Pancreas (tissue), 10 donors: ENCODE measurements at regions not wholly inside any gene's neighbourhood (a gene's known extent, or its start where the extent isn't known, plus 50 kb on each side); places are given as distances from the start of the nearest gene placed in this dataset.

Source experiments
- ATAC-seq, 4 donors: fragments of 200-7000 bp; cut with Tn5 transposase; one replicate each; pipeline versions ENCODE4 v1.8.0 to v1.9.1; 2020; ENCODE audit warnings: mild to moderate bottlenecking in 4 of 4, moderate library complexity in 4 of 4
- DNase-seq, 6 donors: peaks; one replicate each; pipeline ENCODE4 v3.0.0-alpha.2; 2020
- FAIRE-seq: peaks from 2 replicates; lab custom pipeline; 2012; peaks lifted over from hg19 to GRCh38; lab: Jason Lieb, UNC
- H3K27ac ChIP-seq, 4 donors: fragments of 200-600 bp; sonication (generic); 1 replicate in 3 of 4; 2 replicates in 1 of 4; pipeline versions ENCODE4 v1.5.0 to v1.8.0; 2020
- H3K27me3 ChIP-seq, 4 donors: fragments of 200-600 bp; one replicate each; pipeline ENCODE4 v1.8.0; 2021
- H3K36me3 ChIP-seq, 3 donors: fragments of 200-600 bp; sonication (generic) in 1 of 3; one replicate each; pipeline versions ENCODE4 v1.5.0 to v1.8.0; 2020 to 2021
- H3K4me1 ChIP-seq, 3 donors: fragments of 200-600 bp; one replicate each; pipeline ENCODE4 v1.8.0; 2021
- H3K4me3 ChIP-seq, 4 donors: fragments of 200-600 bp; sonication (generic) in 2 of 4; one replicate each; pipeline versions ENCODE4 v1.5.0 to v1.8.0; 2020 to 2021
- H3K9me3 ChIP-seq, 4 donors: fragments of 200-600 bp; one replicate each; pipeline ENCODE4 v1.8.0; 2021
- CTCF ChIP-seq, 4 donors: fragments of 200-600 bp; sonication (generic) in 3 of 4; IDR thresholded peaks; one replicate each; pipeline versions ENCODE4 v1.5.0 to v1.8.0; 2021; ENCODE audit warnings: antibody characterized with exemption in 4 of 4
- WGBS, 2 donors: extraction: QIAGEN DNeasy Blood & Tissue Kit; methylation state at CpG; one replicate each; pipeline ENCODE4 v1.1.7; 2013; 5-methylcytosine and 5-hydroxymethylcytosine counted together
- intact Hi-C, 3 donors: fragments of 100-400 bp; cut with DNase I; formaldehyde crosslinking; loops; one replicate each; pipeline versions ENCODE4 v1.11.1 to v1.14.2; 2022
- donor health status: healthy with polysubstance abuse.
- donor health status: DM: no; HTN: no; CAD: no; lungs with moderate emphysema.
- donor health status: DM: no; HTN: no; CAD: no.
- donor health status: control.
- donor health status: control.
- donor health status: Bipolar disorder and iron deficiency.
- donor health status: DM: yes; HTN: yes; CAD: no.
- donor health status: DM: no; HTN: no; CAD: no.
- donor health status: DM: no; HTN: no; CAD: no.
- donor health status: DM: yes; HTN: yes; CAD: no.

GRCh38 chr6:98484696-98485095, 349.7 kb upstream of the POU3F2 start:
- intact Hi-C loops: no loop called here
- no peak for ATAC-seq
- no peak for DNase-seq
- H3K27me3 ChIP-seq: no peaks in the 10 kb centered on the region
- WGBS, 2 donors: 49 to 57% methylated on average over 6 of the region's 6 CpGs
- H3K4me1 ChIP-seq: no peaks in the 10 kb centered on the region
- TF ChIP-seq CTCF (IDR thresholded peaks at IDR 0.05): no peak
- no peak for FAIRE-seq
- H3K9me3 ChIP-seq: no peaks in the 10 kb centered on the region
- H3K4me3 ChIP-seq: no peak overlapping the region
- no peak overlapping the region for H3K27ac ChIP-seq
- no peaks in the 10 kb centered on the region for H3K36me3 ChIP-seq

GRCh38 chr6:98485593-98485992, 348.8 kb upstream of the POU3F2 start:
- no peaks in the 10 kb centered on the region for H3K36me3 ChIP-seq
- FAIRE-seq (no peak), DNase-seq (no peak), ATAC-seq (no peak)
- no peak overlapping the region for H3K4me3 ChIP-seq
- H3K9me3 ChIP-seq: no peaks in the 10 kb centered on the region
- intact Hi-C loops: no loop called here
- H3K27me3 ChIP-seq: peaks cover 0 to 3% (median 0%) of the 10 kb centered on the region in 4 donors
- TF ChIP-seq CTCF (IDR thresholded peaks at IDR 0.05): no peak
- H3K27ac ChIP-seq: no peak overlapping the region
- no peaks in the 10 kb centered on the region for H3K4me1 ChIP-seq

- no peak for TF ChIP-seq CTCF (IDR thresholded peaks at IDR 0.05)
- WGBS, 2 donors: 11 to 30% methylated on average over 2 of the region's 2 CpGs
- Histone ChIP-seq H3K4me3 (no peak overlapping the region), H3K4me1 (no peaks in the 10 kb centered on the region), H3K36me3 (no peaks in the 10 kb centered on the region), H3K9me3 (no peaks in the 10 kb centered on the region), H3K27me3 (peaks cover 0 to 3% (median 0%) of the 10 kb centered on the region in 4 donors), H3K27ac (no peak overlapping the region)
- ATAC-seq (no peak), DNase-seq (no peak), FAIRE-seq (no peak)
- intact Hi-C loops: no loop called here
These were observed 348.3 kb upstream of the POU3F2 start for GRCh38 chr6:98486057-98486456.

- no peak for ATAC-seq
- Histone ChIP-seq H3K4me1 (no peaks in the 10 kb centered on the region), H3K36me3 (no peaks in the 10 kb centered on the region), H3K4me3 (no peak overlapping the region), H3K27ac (no peak overlapping the region), H3K27me3 (peaks cover 0 to 3% (median 0%) of the 10 kb centered on the region in 4 donors), H3K9me3 (no peaks in the 10 kb centered on the region)
- FAIRE-seq: no peak
- intact Hi-C loops: no loop called here
- WGBS, 2 donors: 26 to 71% methylated on average over 1 of the region's 1 CpG
- no peak for DNase-seq
- TF ChIP-seq CTCF (IDR thresholded peaks at IDR 0.05): no peak
These were observed 346.8 kb upstream of the POU3F2 start for GRCh38 chr6:98487612-98488011.

GRCh38 chr6:98498144-98498775, 336.1 kb upstream of the POU3F2 start:
- intact Hi-C loops: no loop called here
- H3K36me3 ChIP-seq: no peaks in the 10 kb centered on the region
- ATAC-seq: no peak
- 43 to 56% methylated on average over 7 of the region's 7 CpGs for WGBS, 2 donors
- H3K27me3 ChIP-seq: no peaks in the 10 kb centered on the region
- TF ChIP-seq CTCF (IDR thresholded peaks at IDR 0.05): no peak
- no peak for DNase-seq
- no peaks in the 10 kb centered on the region for H3K9me3 ChIP-seq
- no peak for FAIRE-seq
- H3K4me1 ChIP-seq: no peaks in the 10 kb centered on the region
- no peak overlapping the region for H3K4me3 ChIP-seq
- no peak overlapping the region for H3K27ac ChIP-seq
